ENCODE measurements at regions not wholly inside any gene's neighbourhood (a gene's known extent, or its start where the extent isn't known, plus 50 kb on each side); places are given as distances from the start of the nearest gene placed in this dataset.

DNA sequence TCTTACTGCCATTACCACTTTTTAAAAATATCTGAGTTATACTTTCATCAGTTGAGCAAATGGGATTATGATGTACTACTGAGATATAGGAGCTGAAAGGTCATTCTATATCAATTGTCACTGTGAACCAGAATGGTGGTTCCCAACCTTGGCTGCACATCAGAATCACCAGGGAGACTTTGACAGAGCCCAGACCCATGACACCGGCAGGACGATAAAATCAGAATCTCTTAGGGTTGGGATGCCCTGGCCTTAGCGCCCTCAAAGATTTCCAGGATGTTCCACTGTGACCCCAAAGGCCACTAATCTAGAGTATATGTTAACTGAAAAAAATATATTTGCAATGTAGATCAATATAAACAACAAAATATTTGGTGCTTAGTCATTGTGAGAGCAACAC is 355.1 kb downstream of the LIG4 start:
- no peak overlapping the region for H3K9ac ChIP-seq (ENCODE audit: extremely low read depth, insufficient read length, low read length)
- no peak overlapping the region for H2AFZ ChIP-seq (ENCODE audit: low read length)
- no peak overlapping the region for H3K56ac ChIP-seq (ENCODE audit: insufficient read length, low read depth, low read length)
- H4K91ac ChIP-seq (ENCODE audit: insufficient read length, low read depth, low read length): no peak overlapping the region
- peaks cover 3% of the 10 kb centered on the region; the same call in 1 of the 2 replicates for H3K27me3 ChIP-seq (ENCODE audit: insufficient read depth, low read length)
- H2BK20ac ChIP-seq (ENCODE audit: low read depth, low read length, poor library complexity, severe bottlenecking): no peak overlapping the region
- H2BK12ac ChIP-seq (ENCODE audit: insufficient read length, low read depth, low read length): no peak overlapping the region
- no peaks in the 10 kb centered on the region for H3K23me2 ChIP-seq (ENCODE audit: insufficient read length, low read depth, low read length, poor library complexity, severe bottlenecking)
- H3K14ac ChIP-seq (ENCODE audit: insufficient read depth, low read length): no peak overlapping the region
- H2AK5ac ChIP-seq (ENCODE audit: insufficient read length, low read length): no peak overlapping the region
- H4K20me1 ChIP-seq (ENCODE audit: control insufficient read depth, insufficient read depth, insufficient read length): no peaks in the 10 kb centered on the region
- H3K79me1 ChIP-seq (ENCODE audit: insufficient read depth, low read depth, low read length, poor library complexity, severe bottlenecking): no peaks in the 10 kb centered on the region
- no peak overlapping the region for H4K5ac ChIP-seq (ENCODE audit: insufficient read length, low read depth, low read length)
- H3K27ac ChIP-seq (ENCODE audit: insufficient read length, low read depth, low read length): no peak overlapping the region
- H2BK120ac ChIP-seq (ENCODE audit: low read depth, low read length, poor library complexity, severe bottlenecking): no peak overlapping the region
- no peaks in the 10 kb centered on the region for H3K9me3 Mint-ChIP-seq
- H3K79me2 ChIP-seq (ENCODE audit: insufficient read depth, low read length): no peaks in the 10 kb centered on the region
- no CpG with 5 or more reads among the region's 3 CpGs for WGBS (ENCODE audit: extremely low coverage, insufficient read length, low lambda C conversion rate)
- no peak overlapping the region for H3K4ac ChIP-seq (ENCODE audit: low read depth, low read length)
- no peak overlapping the region for H3K23ac ChIP-seq (ENCODE audit: insufficient read length, low read depth, low read length)
- no peak for DNase-seq
- no peak overlapping the region for H2BK5ac ChIP-seq (ENCODE audit: insufficient read length, low read length)
- no peak overlapping the region for H2BK15ac ChIP-seq (ENCODE audit: low read depth, low read length)
- no peaks in the 10 kb centered on the region for H3K4me1 ChIP-seq (ENCODE audit: insufficient read depth, low read length)
- H4K8ac ChIP-seq (replicated peaks; ENCODE audit: insufficient read length, low read depth, low read length): no peak overlapping the region
- no peak overlapping the region for H3T11ph ChIP-seq (ENCODE audit: low read length)
- TF ChIP-seq CTCF (conservative IDR thresholded peaks at IDR 0.05): no peak
- no peak overlapping the region for H3K4me3 Mint-ChIP-seq
- H3K9me3 ChIP-seq (ENCODE audit: control insufficient read depth, low read depth, low read length): no peaks in the 10 kb centered on the region
- no peaks in the 10 kb centered on the region; a peak in 1 of 7 replicates for H3K36me3 Mint-ChIP-seq (ENCODE audit: insufficient read depth in 1 of 3, low read depth in 3 of 3)
- no peak overlapping the region for H3K27ac Mint-ChIP-seq
- no peak overlapping the region for H3K18ac ChIP-seq (ENCODE audit: insufficient read length, low read depth, low read length)
- peaks cover 10 to 21% of the 10 kb centered on the region in 2 experiments for H3K4me1 Mint-ChIP-seq
- H3K4me2 ChIP-seq (ENCODE audit: insufficient read depth, insufficient read length, low read length): no peak overlapping the region
- peaks cover 11% of the 10 kb centered on the region for H3K27me3 Mint-ChIP-seq (ENCODE audit: low read depth)

Data from H9 (cell line).